GM23338 (cell line): ENCODE measurements at regions not wholly inside any gene's neighbourhood (a gene's known extent, or its start where the extent isn't known, plus 50 kb on each side); places are given as distances from the start of the nearest gene placed in this dataset.

ENCODE experiments used
- ATAC-seq: fragments of 200-7000 bp; cut with Tn5 transposase; 3 replicates; pipeline ENCODE4 v1.9.1; 2020
- DNase-seq: peaks from one replicate; pipeline ENCODE4 v3.0.0-alpha.2; 2015; ENCODE audit warnings: low spot score
- H2AFZ ChIP-seq: fragments of 200-600 bp; sonication (generic); 2 replicates; pipeline ENCODE4 v1.8.0; 2016; ENCODE audit warnings: antibody characterized with exemption, mild to moderate bottlenecking, moderate library complexity
- H3F3A ChIP-seq: fragments of 200-600 bp; sonication (generic); replicated peaks from 2 replicates; pipeline ENCODE4 v1.8.0; 2017; ENCODE audit warnings: antibody characterized with exemption, mixed run types, low read depth
- H3K27ac ChIP-seq: fragments of 200-600 bp; sonication (generic); 2 replicates; pipeline ENCODE4 v1.6.1; 2016; ENCODE audit warnings: low read depth
- H3K27me3 ChIP-seq: fragments of 200-600 bp; sonication (generic); 2 replicates; pipeline ENCODE4 v1.8.0; 2016; ENCODE audit warnings: mild to moderate bottlenecking, mixed run types, moderate library complexity; ENCODE audit not compliant: insufficient read depth
- H3K36me3 ChIP-seq: fragments of 200-600 bp; sonication (generic); 2 replicates; pipeline ENCODE4 v1.8.0; 2016; ENCODE audit warnings: mild to moderate bottlenecking; ENCODE audit not compliant: insufficient read depth
- H3K4me1 ChIP-seq: fragments of 200-600 bp; sonication (generic); 2 replicates; pipeline ENCODE4 v1.8.0; 2016; ENCODE audit warnings: mild to moderate bottlenecking, moderate library complexity; ENCODE audit not compliant: insufficient read depth
- H3K4me2 ChIP-seq: fragments of 200-600 bp; sonication (generic); 2 replicates; pipeline ENCODE4 v1.7.1; 2017; ENCODE audit warnings: mixed run types
- H3K4me3 ChIP-seq: fragments of 200-600 bp; sonication (generic); 2 replicates; pipeline ENCODE4 v1.6.1; 2016; ENCODE audit warnings: mixed run types
- H3K79me2 ChIP-seq: fragments of 200-600 bp; sonication (generic); replicated peaks from 2 replicates; pipeline ENCODE4 v1.8.0; 2017; ENCODE audit warnings: mild to moderate bottlenecking; ENCODE audit not compliant: insufficient read depth
- H3K9me2 ChIP-seq: fragments of 200-600 bp; sonication (generic); 2 replicates; pipeline ENCODE4 v1.8.0; 2017; ENCODE audit not compliant: insufficient read depth
- H4K20me1 ChIP-seq: fragments of 200-600 bp; sonication (generic); replicated peaks from 2 replicates; pipeline ENCODE4 v1.8.0; 2017; ENCODE audit warnings: mild to moderate bottlenecking; ENCODE audit not compliant: insufficient read depth
- H3K27ac Mint-ChIP-seq: 2 replicates; pipeline ENCODE4 v1.8.0; 2020; ENCODE audit warnings: inconsistent platforms, mild to moderate bottlenecking, moderate library complexity, mixed read lengths
- H3K27me3 Mint-ChIP-seq: 3 replicates; pipeline ENCODE4 v1.8.0; 2022; ENCODE audit warnings: low read depth, mild to moderate bottlenecking, moderate library complexity, mixed read lengths, inconsistent platforms; ENCODE audit not compliant: insufficient read depth, poor library complexity
- H3K36me3 Mint-ChIP-seq: 3 replicates; pipeline ENCODE4 v1.8.0; 2021; ENCODE audit warnings: low read depth, mild to moderate bottlenecking, inconsistent platforms, moderate library complexity, mixed read lengths
- H3K4me1 Mint-ChIP-seq: 3 replicates; pipeline ENCODE4 v1.8.0; 2020; ENCODE audit warnings: mild to moderate bottlenecking, inconsistent platforms, mixed read lengths
- H3K4me3 Mint-ChIP-seq: 3 replicates; pipeline ENCODE4 v1.8.0; 2021; ENCODE audit warnings: moderate library complexity, mild to moderate bottlenecking, inconsistent platforms, mixed read lengths
- H3K9me3 Mint-ChIP-seq: 3 replicates; pipeline ENCODE4 v1.8.0; 2020; ENCODE audit warnings: moderate library complexity, mild to moderate bottlenecking, inconsistent platforms, mixed read lengths
- CREB1 ChIP-seq: fragments of 250-450 bp; sonication (Bioruptor Pico); IDR thresholded peaks from 2 replicates; pipeline ENCODE4 v1.5.0; 2020; ENCODE audit warnings: low read depth, mild to moderate bottlenecking, moderate library complexity
- EZH2phosphoT487 ChIP-seq: fragments of 200-600 bp; sonication (generic); IDR thresholded peaks from one replicate; pipeline ENCODE4 v1.8.1; 2018; ENCODE audit warnings: antibody characterized with exemption; ENCODE audit not compliant: unreplicated experiment
- NANOG ChIP-seq: IDR thresholded peaks from 2 replicates; pipeline ENCODE4 v1.6.1; 2016; ENCODE audit warnings: antibody characterized with exemption, borderline replicate concordance
- POLR2AphosphoS5 ChIP-seq: IDR thresholded peaks from 2 replicates; pipeline ENCODE4 v1.6.1; 2016; ENCODE audit warnings: antibody characterized with exemption, low read depth
- STAT1 ChIP-seq: IDR thresholded peaks from one replicate; pipeline ENCODE4 v1.6.1; 2016; ENCODE audit warnings: antibody characterized with exemption; ENCODE audit not compliant: unreplicated experiment
- ZNF114 ChIP-seq: fragments of 250-450 bp; sonication (Bioruptor Pico); IDR thresholded peaks from 2 replicates; pipeline ENCODE4 v1.5.0; 2020; ENCODE audit warnings: mild to moderate bottlenecking, moderate library complexity
- TF ChIP-seq, protein P1 (sequence below): IDR thresholded peaks from 2 replicates; pipeline ENCODE4 v1.6.1; 2016; ENCODE audit warnings: antibody characterized with exemption
- TF ChIP-seq, protein P2 (sequence below): IDR thresholded peaks from one replicate; pipeline ENCODE4 v1.6.1; 2018; ENCODE audit warnings: antibody characterized with exemption; ENCODE audit not compliant: unreplicated experiment
- TF ChIP-seq, protein P3 (sequence below), 2 experiments: fragments of 200-600 bp in 1 of 2; sonication (generic) in 1 of 2; conservative IDR thresholded peaks; 2 replicates each; pipeline versions ENCODE4 v1.5.1 to v1.6.1; 2016 to 2017; ENCODE audit warnings: antibody characterized with exemption in 2 of 2, low read depth in 2 of 2, mild to moderate bottlenecking in 2 of 2, moderate library complexity in 1 of 2

DNA sequence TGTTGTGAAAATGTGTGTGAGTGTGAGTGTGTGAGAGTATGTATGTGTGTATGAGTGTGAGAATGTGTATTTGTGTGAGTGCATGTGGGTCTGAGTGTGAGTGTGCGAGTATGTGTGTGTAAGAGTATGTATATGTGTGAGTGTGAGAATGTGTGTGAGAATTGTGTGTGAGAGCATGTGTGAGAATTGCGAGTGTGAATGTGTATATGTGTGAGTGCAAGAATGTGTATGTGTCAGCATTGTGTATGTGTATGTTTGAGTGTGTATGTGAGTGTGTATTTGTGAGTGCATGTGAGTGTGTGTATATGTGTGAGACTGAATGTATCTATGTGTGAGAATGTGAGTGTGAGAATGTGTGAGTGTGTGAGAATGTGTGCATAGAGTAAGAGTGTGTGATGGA, 72.0 kb upstream of the PCBD1 start:
- H3K4me2 ChIP-seq: no peak overlapping the region
- ATAC-seq (no peak), DNase-seq (no peak)
- Mint-ChIP-seq H3K36me3 (no peaks in the 10 kb centered on the region), H3K27me3 (peaks cover 5% of the 10 kb centered on the region), H3K4me1 (no peaks in the 10 kb centered on the region), H3K27ac (no peak overlapping the region), H3K4me3 (no peak overlapping the region), H3K9me3 (no peaks in the 10 kb centered on the region)
- no peak overlapping the region for H3K4me3 ChIP-seq
- H3K79me2 ChIP-seq: no peaks in the 10 kb centered on the region
- TF ChIP-seq POLR2AphosphoS5: no peak
- TF ChIP-seq EZH2phosphoT487: no peak
- TF ChIP-seq, protein P1, sequence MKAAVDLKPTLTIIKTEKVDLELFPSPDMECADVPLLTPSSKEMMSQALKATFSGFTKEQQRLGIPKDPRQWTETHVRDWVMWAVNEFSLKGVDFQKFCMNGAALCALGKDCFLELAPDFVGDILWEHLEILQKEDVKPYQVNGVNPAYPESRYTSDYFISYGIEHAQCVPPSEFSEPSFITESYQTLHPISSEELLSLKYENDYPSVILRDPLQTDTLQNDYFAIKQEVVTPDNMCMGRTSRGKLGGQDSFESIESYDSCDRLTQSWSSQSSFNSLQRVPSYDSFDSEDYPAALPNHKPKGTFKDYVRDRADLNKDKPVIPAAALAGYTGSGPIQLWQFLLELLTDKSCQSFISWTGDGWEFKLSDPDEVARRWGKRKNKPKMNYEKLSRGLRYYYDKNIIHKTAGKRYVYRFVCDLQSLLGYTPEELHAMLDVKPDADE: no peak
- TF ChIP-seq STAT1: no peak
- TF ChIP-seq NANOG: no peak
- TF ChIP-seq, protein P2, sequence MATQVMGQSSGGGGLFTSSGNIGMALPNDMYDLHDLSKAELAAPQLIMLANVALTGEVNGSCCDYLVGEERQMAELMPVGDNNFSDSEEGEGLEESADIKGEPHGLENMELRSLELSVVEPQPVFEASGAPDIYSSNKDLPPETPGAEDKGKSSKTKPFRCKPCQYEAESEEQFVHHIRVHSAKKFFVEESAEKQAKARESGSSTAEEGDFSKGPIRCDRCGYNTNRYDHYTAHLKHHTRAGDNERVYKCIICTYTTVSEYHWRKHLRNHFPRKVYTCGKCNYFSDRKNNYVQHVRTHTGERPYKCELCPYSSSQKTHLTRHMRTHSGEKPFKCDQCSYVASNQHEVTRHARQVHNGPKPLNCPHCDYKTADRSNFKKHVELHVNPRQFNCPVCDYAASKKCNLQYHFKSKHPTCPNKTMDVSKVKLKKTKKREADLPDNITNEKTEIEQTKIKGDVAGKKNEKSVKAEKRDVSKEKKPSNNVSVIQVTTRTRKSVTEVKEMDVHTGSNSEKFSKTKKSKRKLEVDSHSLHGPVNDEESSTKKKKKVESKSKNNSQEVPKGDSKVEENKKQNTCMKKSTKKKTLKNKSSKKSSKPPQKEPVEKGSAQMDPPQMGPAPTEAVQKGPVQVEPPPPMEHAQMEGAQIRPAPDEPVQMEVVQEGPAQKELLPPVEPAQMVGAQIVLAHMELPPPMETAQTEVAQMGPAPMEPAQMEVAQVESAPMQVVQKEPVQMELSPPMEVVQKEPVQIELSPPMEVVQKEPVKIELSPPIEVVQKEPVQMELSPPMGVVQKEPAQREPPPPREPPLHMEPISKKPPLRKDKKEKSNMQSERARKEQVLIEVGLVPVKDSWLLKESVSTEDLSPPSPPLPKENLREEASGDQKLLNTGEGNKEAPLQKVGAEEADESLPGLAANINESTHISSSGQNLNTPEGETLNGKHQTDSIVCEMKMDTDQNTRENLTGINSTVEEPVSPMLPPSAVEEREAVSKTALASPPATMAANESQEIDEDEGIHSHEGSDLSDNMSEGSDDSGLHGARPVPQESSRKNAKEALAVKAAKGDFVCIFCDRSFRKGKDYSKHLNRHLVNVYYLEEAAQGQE: no peak
- TF ChIP-seq CREB1 (CRISPR knock-in tag): no peak
- TF ChIP-seq, protein P3, sequence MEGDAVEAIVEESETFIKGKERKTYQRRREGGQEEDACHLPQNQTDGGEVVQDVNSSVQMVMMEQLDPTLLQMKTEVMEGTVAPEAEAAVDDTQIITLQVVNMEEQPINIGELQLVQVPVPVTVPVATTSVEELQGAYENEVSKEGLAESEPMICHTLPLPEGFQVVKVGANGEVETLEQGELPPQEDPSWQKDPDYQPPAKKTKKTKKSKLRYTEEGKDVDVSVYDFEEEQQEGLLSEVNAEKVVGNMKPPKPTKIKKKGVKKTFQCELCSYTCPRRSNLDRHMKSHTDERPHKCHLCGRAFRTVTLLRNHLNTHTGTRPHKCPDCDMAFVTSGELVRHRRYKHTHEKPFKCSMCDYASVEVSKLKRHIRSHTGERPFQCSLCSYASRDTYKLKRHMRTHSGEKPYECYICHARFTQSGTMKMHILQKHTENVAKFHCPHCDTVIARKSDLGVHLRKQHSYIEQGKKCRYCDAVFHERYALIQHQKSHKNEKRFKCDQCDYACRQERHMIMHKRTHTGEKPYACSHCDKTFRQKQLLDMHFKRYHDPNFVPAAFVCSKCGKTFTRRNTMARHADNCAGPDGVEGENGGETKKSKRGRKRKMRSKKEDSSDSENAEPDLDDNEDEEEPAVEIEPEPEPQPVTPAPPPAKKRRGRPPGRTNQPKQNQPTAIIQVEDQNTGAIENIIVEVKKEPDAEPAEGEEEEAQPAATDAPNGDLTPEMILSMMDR (conservative IDR thresholded peaks at IDR 0.05; ENCODE audit: low read depth in 2 of 2): no peak
- no peaks in the 10 kb centered on the region for H3K9me2 ChIP-seq
- H3F3A ChIP-seq: no peaks in the 10 kb centered on the region
- H2AFZ ChIP-seq: no peak overlapping the region
- no peak overlapping the region for H3K27ac ChIP-seq
- H4K20me1 ChIP-seq: no peaks in the 10 kb centered on the region
- no peaks in the 10 kb centered on the region for H3K36me3 ChIP-seq
- no peaks in the 10 kb centered on the region for H3K4me1 ChIP-seq
- no peaks in the 10 kb centered on the region for H3K27me3 ChIP-seq

DNA sequence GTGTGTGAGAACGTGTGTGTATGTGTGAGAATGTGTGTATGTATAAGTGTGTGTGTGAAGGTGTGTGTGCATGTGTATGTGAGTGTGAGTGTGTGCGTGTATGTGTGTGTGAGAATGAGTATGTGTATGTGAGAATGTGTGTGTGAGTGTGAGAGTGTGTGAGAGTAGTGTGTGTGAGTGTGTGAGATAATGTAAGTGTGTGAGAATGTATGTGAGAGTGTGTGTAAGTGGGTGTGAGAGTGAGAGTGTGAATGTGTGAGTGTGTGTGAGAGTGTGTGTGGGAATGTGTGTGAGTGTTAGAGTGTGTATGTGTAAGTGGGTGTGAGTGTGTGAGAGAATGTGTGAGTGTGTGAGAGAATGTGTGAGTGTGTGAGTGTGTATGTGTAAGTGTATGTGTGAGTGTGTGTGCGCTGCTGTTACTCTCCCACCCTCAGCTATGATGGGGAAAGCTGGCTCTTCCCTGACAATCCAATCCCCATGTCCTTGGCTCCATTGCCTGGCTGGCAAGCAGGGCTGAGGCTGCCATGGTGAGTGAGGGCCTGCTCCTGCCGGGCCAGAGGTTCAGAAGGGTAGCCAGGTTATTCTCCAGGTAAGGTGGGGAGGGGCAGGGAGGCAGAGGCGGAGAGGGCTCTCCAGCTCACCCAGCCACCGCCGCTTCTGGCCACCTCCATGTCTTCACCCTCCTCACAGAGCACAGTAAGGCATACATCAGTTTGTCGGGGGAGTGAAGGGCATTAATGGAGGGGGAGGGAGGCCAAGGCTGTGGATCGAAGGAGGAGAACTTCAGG, 72.6 kb upstream of the PCBD1 start:
- H3K79me2 ChIP-seq: no peaks in the 10 kb centered on the region
- no peak overlapping the region for H3K27ac ChIP-seq
- H3K36me3 ChIP-seq: no peaks in the 10 kb centered on the region
- ATAC-seq (no peak), DNase-seq (no peak)
- no peaks in the 10 kb centered on the region for H3F3A ChIP-seq
- no peaks in the 10 kb centered on the region for H3K4me1 ChIP-seq
- H3K27me3 ChIP-seq: no peaks in the 10 kb centered on the region
- Mint-ChIP-seq H3K27ac (no peak overlapping the region), H3K36me3 (no peaks in the 10 kb centered on the region), H3K4me3 (no peak overlapping the region), H3K27me3 (peaks cover 5% of the 10 kb centered on the region), H3K9me3 (no peaks in the 10 kb centered on the region), H3K4me1 (no peaks in the 10 kb centered on the region)
- H4K20me1 ChIP-seq: no peaks in the 10 kb centered on the region
- no peaks in the 10 kb centered on the region for H3K9me2 ChIP-seq
- H2AFZ ChIP-seq: no peak overlapping the region
- H3K4me2 ChIP-seq: no peak overlapping the region
- H3K4me3 ChIP-seq: no peak overlapping the region
- TF ChIP-seq NANOG (no peak), ZNF114 (CRISPR knock-in tag) (no peak), EZH2phosphoT487 (no peak), POLR2AphosphoS5 (no peak), CREB1 (CRISPR knock-in tag) (no peak)
